ENCODE measurements at regions not wholly inside any gene's neighbourhood (a gene's known extent, or its start where the extent isn't known, plus 50 kb on each side); places are given as distances from the start of the nearest gene placed in this dataset.

- no peak overlapping the region for H3K4me3 ChIP-seq (replicated peaks in 1 of 3; ENCODE audit: low read depth in 2 of 3, low read length in 3 of 3)
- H3K9ac ChIP-seq (ENCODE audit: insufficient read depth, low read length, poor library complexity, severe bottlenecking), result no peak overlapping the region
- Mint-ChIP-seq H3K27me3 (ENCODE audit: low read depth in 3 of 3) (no peaks in the 10 kb centered on the region), H3K36me3 (no peaks in the 10 kb centered on the region), H3K4me3 (no peak overlapping the region), H3K27ac (no peak overlapping the region), H3K9me3 (peaks cover 0 to 9% (median 7%) of the 10 kb centered on the region in 7 donors), H3K4me1 (no peaks in the 10 kb centered on the region)
- no peaks in the 10 kb centered on the region for H3K36me3 ChIP-seq (replicated peaks in 1 of 2; ENCODE audit: control insufficient read depth in 1 of 2, insufficient read depth in 2 of 2, low read length in 2 of 2)
- H3K27me3 ChIP-seq (ENCODE audit: control insufficient read depth in 2 of 2, insufficient read depth in 2 of 2, low read length in 2 of 2), result no peaks in the 10 kb centered on the region
- peaks cover 6 to 11% of the 10 kb centered on the region in 2 donors for H3K9me3 ChIP-seq (replicated peaks in 1 of 2; ENCODE audit: control insufficient read depth in 1 of 2, insufficient read depth in 1 of 2, low read length in 2 of 2)
- H3K4me2 ChIP-seq (replicated peaks; ENCODE audit: extremely low read depth, low read length, poor library complexity, severe bottlenecking), result no peak overlapping the region
- no peak for DNase-seq
- H3K79me2 ChIP-seq (ENCODE audit: insufficient read depth, low read length), result no peaks in the 10 kb centered on the region
- intact Hi-C loops (cut with micrococcal nuclease), result no loop called here
- no peaks in the 10 kb centered on the region for H3K4me1 ChIP-seq (ENCODE audit: control insufficient read depth in 1 of 2, insufficient read depth in 2 of 2, low read length in 2 of 2)
- no peaks in the 10 kb centered on the region for H4K20me1 ChIP-seq (ENCODE audit: insufficient read depth, low read length)
- H3K27ac ChIP-seq (ENCODE audit: low read depth in 1 of 2, low read length in 2 of 2), result no peak overlapping the region
- TF ChIP-seq, protein P1, sequence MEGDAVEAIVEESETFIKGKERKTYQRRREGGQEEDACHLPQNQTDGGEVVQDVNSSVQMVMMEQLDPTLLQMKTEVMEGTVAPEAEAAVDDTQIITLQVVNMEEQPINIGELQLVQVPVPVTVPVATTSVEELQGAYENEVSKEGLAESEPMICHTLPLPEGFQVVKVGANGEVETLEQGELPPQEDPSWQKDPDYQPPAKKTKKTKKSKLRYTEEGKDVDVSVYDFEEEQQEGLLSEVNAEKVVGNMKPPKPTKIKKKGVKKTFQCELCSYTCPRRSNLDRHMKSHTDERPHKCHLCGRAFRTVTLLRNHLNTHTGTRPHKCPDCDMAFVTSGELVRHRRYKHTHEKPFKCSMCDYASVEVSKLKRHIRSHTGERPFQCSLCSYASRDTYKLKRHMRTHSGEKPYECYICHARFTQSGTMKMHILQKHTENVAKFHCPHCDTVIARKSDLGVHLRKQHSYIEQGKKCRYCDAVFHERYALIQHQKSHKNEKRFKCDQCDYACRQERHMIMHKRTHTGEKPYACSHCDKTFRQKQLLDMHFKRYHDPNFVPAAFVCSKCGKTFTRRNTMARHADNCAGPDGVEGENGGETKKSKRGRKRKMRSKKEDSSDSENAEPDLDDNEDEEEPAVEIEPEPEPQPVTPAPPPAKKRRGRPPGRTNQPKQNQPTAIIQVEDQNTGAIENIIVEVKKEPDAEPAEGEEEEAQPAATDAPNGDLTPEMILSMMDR (IDR thresholded peaks at IDR 0.05), result no peak
- WGBS (ENCODE audit: insufficient coverage), result no CpG with 5 or more reads among the region's 1 CpG
- no peak overlapping the region for H2AFZ ChIP-seq (ENCODE audit: insufficient read depth, low read depth, low read length, poor library complexity, severe bottlenecking)
Observed at GRCh38 chr1:104403883-104404282, 654.2 kb downstream of the AMY1C start.

DNA sequence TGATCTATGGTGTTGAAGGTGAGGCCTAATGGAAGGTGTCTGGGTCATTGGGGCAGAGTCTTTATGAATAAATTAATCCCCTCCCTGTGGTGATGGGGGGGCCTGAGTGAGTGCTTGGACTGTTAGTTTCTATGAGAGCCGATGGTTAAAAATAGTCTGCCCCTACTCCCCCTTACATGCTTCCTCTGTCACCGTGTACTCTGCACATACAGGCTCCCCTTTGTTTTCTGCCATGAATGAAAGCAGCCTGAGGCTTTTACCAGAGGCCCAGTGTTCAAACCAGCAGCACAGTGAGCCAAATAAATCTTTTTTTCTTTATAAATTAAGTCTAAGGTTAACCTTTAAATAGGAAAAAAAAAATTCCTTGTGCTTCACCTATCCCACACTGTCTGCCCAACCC, 657.0 kb downstream of the AMY1C start:
- Histone ChIP-seq H3K9me3 (replicated peaks in 1 of 2; ENCODE audit: control insufficient read depth in 1 of 2, insufficient read depth in 1 of 2, low read length in 2 of 2) (peaks cover 6 to 11% of the 10 kb centered on the region in 2 donors), H3K79me2 (ENCODE audit: insufficient read depth, low read length) (no peaks in the 10 kb centered on the region), H2AFZ (ENCODE audit: insufficient read depth, low read depth, low read length, poor library complexity, severe bottlenecking) (no peak overlapping the region), H3K4me1 (ENCODE audit: control insufficient read depth in 1 of 2, insufficient read depth in 2 of 2, low read length in 2 of 2) (no peaks in the 10 kb centered on the region), H3K4me3 (replicated peaks in 1 of 3; ENCODE audit: low read depth in 2 of 3, low read length in 3 of 3) (no peak overlapping the region), H3K9ac (ENCODE audit: insufficient read depth, low read length, poor library complexity, severe bottlenecking) (no peak overlapping the region), H3K27ac (ENCODE audit: low read depth in 1 of 2, low read length in 2 of 2) (no peak overlapping the region), H3K36me3 (replicated peaks in 1 of 2; ENCODE audit: control insufficient read depth in 1 of 2, insufficient read depth in 2 of 2, low read length in 2 of 2) (no peaks in the 10 kb centered on the region), H3K4me2 (replicated peaks; ENCODE audit: extremely low read depth, low read length, poor library complexity, severe bottlenecking) (no peak overlapping the region), H4K20me1 (ENCODE audit: insufficient read depth, low read length) (no peaks in the 10 kb centered on the region), H3K27me3 (ENCODE audit: control insufficient read depth in 2 of 2, insufficient read depth in 2 of 2, low read length in 2 of 2) (no peaks in the 10 kb centered on the region)
- TF ChIP-seq, protein P1 (IDR thresholded peaks at IDR 0.05), result no peak
- 50% methylated on average over 1 of the region's 2 CpGs for WGBS (ENCODE audit: insufficient coverage)
- peaks cover 0 to 9% (median 6%) of the 10 kb centered on the region in 7 donors for H3K9me3 Mint-ChIP-seq
- no peaks in the 10 kb centered on the region for H3K4me1 Mint-ChIP-seq
- H3K27ac Mint-ChIP-seq, result no peak overlapping the region
- DNase-seq, result no peak
- no peak overlapping the region for H3K4me3 Mint-ChIP-seq
- no peaks in the 10 kb centered on the region for H3K36me3 Mint-ChIP-seq
- no peaks in the 10 kb centered on the region for H3K27me3 Mint-ChIP-seq (ENCODE audit: low read depth in 3 of 3)
- intact Hi-C loops (cut with micrococcal nuclease), result no loop called here
